ENCODE measurements at regions not wholly inside any gene's neighbourhood (a gene's known extent, or its start where the extent isn't known, plus 50 kb on each side); places are given as distances from the start of the nearest gene placed in this dataset.

DNA sequence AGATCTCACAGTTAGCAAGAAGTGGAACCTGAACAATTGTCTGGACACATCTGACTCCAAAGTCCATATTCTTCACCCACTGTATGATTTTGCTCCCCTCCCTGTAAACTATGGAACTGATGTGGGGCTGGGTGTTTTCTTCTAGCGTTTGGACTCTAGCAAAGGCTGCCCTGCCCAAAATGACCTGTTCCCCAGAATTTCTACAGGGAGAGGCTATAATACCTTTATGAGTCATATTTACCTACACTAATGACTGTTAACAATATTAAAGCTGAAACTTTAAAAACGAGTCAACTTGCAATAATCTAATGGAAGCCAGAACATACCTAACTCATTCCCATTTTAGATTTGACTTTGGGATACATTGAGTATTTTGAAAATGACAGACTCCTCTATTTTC is 531.2 kb upstream of the CFAP20DC start:
- Mint-ChIP-seq H3K4me3 (no peak overlapping the region), H3K27me3 (peaks cover 3% of the 10 kb centered on the region), H3K36me3 (peaks cover 2% of the 10 kb centered on the region), H3K4me1 (no peaks in the 10 kb centered on the region), H3K27ac (no peak overlapping the region), H3K9me3 (peaks cover 7% of the 10 kb centered on the region)
- ATAC-seq (ENCODE audit: low read depth) (no peak), DNase-seq (ENCODE audit: low spot score in 2 of 2) (no peak)

DNA sequence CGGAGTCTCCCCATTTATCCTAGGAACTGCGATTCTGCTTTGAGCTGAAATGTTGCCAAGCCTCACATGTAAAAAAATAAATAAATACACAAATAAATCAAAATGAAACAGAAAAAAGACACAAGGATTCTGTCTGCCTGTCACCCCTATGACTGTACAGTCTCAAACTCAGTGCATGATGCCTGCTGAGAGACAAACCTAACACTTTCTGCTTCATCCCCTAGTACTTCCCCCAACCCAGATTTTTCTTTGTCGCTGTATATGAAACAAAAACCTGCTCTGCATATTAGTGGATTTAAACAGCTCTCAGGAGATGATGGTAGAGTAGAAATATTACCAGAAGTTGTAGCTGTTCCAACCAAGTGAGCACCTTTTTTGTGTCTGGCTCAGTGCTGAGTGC is 530.7 kb upstream of the CFAP20DC start:
- Mint-ChIP-seq H3K36me3 (no peaks in the 10 kb centered on the region), H3K4me3 (no peak overlapping the region), H3K9me3 (peaks cover 5% of the 10 kb centered on the region), H3K27ac (no peak overlapping the region), H3K4me1 (no peaks in the 10 kb centered on the region), H3K27me3 (no peaks in the 10 kb centered on the region)
- DNase-seq (ENCODE audit: low spot score in 2 of 2) (no peak), ATAC-seq (ENCODE audit: low read depth) (no peak)

DNA sequence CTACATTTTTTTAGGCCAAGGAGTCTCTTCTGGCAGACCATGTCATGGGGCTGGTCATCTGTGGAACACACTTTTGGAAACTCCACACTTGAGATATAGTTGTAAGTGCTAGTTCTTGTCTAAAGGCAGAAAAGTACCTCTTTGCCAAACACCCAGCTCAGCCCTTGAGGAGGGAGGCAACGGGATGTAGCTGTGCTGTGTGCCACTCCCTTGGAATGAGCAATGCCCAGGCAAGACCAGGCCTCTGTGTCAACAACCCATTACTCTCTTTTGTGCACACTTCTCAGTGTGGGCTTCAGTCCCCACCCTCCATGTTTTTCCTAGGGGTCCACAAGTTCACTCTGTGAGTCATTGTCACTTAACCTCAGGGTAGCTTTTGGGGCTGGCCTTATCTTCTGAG is 528.3 kb upstream of the CFAP20DC start:
- H3K27ac Mint-ChIP-seq, result no peak overlapping the region
- DNase-seq (ENCODE audit: low spot score in 2 of 2) (no peak), ATAC-seq (ENCODE audit: low read depth) (no peak)
- no peaks in the 10 kb centered on the region for H3K4me1 Mint-ChIP-seq
- no peaks in the 10 kb centered on the region for H3K36me3 Mint-ChIP-seq
- peaks cover 5% of the 10 kb centered on the region for H3K9me3 Mint-ChIP-seq
- H3K4me3 Mint-ChIP-seq, result no peak overlapping the region
- no peaks in the 10 kb centered on the region for H3K27me3 Mint-ChIP-seq

DNA sequence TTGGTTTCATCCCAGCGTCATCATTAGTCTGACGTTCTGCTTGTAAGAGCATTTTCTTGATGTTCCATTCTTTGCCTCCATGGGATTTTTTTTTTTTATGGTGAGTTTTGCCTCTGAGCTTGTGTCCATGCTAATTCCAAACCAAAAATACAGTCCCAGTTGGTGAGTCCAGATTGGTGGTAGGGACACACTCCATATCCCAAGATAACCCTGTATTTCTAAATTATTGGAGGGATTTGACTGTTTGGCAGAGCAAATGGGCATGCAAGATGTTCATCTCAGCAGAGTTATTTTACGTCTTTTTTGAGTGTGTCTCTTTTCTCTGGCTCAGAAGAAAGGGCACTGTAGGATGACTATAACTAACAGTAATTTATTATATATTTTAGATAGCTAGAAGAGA is 526.8 kb upstream of the CFAP20DC start:
- no peaks in the 10 kb centered on the region for H3K36me3 Mint-ChIP-seq
- H3K9me3 Mint-ChIP-seq, result no peaks in the 10 kb centered on the region
- ATAC-seq (ENCODE audit: low read depth) (no peak), DNase-seq (ENCODE audit: low spot score in 2 of 2) (no peak)
- H3K4me1 Mint-ChIP-seq, result no peaks in the 10 kb centered on the region
- H3K27me3 Mint-ChIP-seq, result no peaks in the 10 kb centered on the region
- no peak overlapping the region for H3K27ac Mint-ChIP-seq
- no peak overlapping the region for H3K4me3 Mint-ChIP-seq

DNA sequence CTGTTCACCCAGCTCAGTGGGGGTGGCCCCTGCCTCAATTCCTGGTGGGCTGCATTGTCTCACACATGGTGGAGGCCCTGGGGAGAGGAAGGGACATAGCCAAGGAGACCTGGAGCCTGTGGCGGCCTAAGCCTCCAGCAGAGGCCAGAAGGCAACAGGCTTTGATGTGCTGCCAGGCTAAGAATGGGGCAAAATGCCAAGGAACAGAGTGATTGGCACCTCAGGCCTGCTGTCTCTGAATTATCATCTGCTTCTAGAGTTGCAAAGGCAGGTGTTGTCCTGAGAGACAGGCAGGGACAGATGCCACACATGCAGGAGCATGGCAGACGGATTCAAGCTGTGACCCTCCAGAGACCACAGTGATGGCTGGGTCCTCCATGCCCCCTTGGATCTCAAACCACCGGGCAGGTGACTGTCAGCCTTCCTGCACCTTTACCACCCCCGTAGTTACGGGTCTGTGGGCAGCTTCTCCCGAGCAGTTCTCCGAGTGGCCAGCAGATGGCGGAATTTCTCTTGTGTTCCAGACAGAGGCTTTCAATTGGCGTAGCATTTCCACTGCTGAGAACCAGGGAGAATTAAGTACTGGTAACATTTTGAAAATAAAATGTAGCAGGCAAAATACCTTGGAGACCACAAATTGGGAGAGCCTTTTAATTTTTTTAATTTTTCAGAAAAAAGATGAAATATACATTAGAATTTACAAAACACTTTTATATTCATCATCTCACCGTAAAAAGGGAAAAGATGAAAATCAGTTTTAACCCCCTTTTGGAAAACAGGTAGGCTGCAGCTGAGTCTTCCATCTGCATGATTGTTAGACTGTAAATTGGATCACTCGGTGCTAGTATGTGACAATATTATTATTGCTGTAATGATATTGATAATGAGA is 525.5 kb upstream of the CFAP20DC start:
- DNase-seq (ENCODE audit: low spot score in 2 of 2) (peak; percentile 78 to 86), ATAC-seq (ENCODE audit: low read depth) (peak; percentile 64)

DNA sequence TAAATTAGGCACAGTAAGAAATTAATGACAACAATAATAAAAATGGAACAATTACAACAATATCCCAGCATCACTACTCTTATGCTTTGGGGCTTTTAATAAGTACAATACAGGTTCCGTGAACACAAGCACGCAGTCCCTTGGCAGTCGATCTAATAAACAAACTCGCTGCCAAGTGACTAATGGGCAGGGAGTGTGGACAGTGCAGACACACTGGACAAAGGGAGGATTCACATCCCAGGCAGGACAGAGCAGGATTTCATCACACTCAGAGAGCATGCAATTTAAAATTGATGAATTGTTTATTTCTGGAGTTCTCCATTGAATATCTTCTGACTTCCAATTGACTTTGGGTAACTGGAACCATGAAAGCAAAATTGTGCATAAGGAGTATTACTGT is 524.1 kb upstream of the CFAP20DC start:
- no peak for ATAC-seq (ENCODE audit: low read depth)
- no peak overlapping the region for H3K27ac Mint-ChIP-seq
- peaks cover 2% of the 10 kb centered on the region for H3K27me3 Mint-ChIP-seq
- no peaks in the 10 kb centered on the region for H3K9me3 Mint-ChIP-seq
- no peak for DNase-seq (ENCODE audit: low spot score in 2 of 2)
- H3K4me1 Mint-ChIP-seq, result no peaks in the 10 kb centered on the region
- no peaks in the 10 kb centered on the region for H3K36me3 Mint-ChIP-seq
- H3K4me3 Mint-ChIP-seq, result no peak overlapping the region

More for the DNA sequence above, 525.5 kb upstream of the CFAP20DC start:
- H3K4me3 Mint-ChIP-seq, result no peak overlapping the region
- no peak overlapping the region for H3K27ac Mint-ChIP-seq
- no peaks in the 10 kb centered on the region for H3K9me3 Mint-ChIP-seq
- peaks cover 2% of the 10 kb centered on the region for H3K27me3 Mint-ChIP-seq
- H3K36me3 Mint-ChIP-seq, result no peaks in the 10 kb centered on the region
- no peaks in the 10 kb centered on the region for H3K4me1 Mint-ChIP-seq

DNA sequence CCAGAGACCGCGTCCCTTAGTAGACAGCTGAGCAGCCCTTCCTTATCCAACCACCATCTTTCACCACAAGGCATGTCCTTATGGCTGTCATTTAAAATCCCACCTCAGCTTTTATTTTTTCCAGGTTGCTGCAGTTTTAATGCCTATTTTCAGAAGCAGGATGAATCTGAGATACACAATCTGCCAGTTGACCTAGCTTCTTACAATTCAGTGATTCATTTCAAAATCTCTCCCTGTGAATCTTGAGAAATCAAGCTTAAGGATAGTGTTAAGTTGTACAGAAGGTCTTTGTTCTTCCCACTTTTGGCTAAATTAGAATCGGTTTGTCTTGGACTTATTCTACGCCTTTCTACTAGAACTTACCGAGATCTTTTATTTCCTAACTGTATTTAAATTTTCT is 522.3 kb upstream of the CFAP20DC start:
- peaks cover 2% of the 10 kb centered on the region for H3K27me3 Mint-ChIP-seq
- peaks cover under 1% of the 10 kb centered on the region for H3K4me1 Mint-ChIP-seq
- ATAC-seq (ENCODE audit: low read depth) (no peak), DNase-seq (ENCODE audit: low spot score in 2 of 2) (no peak)
- no peak overlapping the region for H3K4me3 Mint-ChIP-seq
- H3K36me3 Mint-ChIP-seq, result no peaks in the 10 kb centered on the region
- H3K9me3 Mint-ChIP-seq, result no peaks in the 10 kb centered on the region
- H3K27ac Mint-ChIP-seq, result no peak overlapping the region

DNA sequence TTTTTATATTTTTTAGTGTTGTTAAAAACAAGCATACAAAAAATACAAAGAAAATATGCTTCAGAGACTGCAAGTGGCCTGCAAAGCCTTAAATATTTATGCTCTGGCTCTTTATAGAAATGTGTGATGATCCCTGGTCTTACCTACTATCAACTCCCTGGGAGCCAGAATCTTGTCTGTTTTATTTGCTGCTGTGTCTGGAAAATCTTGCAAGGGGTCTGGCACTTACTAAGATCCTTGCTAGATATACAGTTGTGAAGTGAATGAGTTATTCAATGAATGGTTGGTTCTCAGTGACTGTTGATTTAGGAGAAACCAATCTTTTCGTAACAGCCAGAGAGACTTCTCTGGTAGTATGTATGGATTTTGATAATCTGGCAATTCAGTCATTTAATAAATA is 521.0 kb upstream of the CFAP20DC start:
- no peak for DNase-seq (ENCODE audit: low spot score in 2 of 2)
- H3K4me1 Mint-ChIP-seq, result peaks cover 3% of the 10 kb centered on the region
- H3K9me3 Mint-ChIP-seq, result no peaks in the 10 kb centered on the region
- H3K36me3 Mint-ChIP-seq, result no peaks in the 10 kb centered on the region
- no peak overlapping the region for H3K27ac Mint-ChIP-seq
- ATAC-seq (ENCODE audit: low read depth), result no peak
- H3K27me3 Mint-ChIP-seq, result peaks cover 2% of the 10 kb centered on the region
- no peak overlapping the region for H3K4me3 Mint-ChIP-seq

DNA sequence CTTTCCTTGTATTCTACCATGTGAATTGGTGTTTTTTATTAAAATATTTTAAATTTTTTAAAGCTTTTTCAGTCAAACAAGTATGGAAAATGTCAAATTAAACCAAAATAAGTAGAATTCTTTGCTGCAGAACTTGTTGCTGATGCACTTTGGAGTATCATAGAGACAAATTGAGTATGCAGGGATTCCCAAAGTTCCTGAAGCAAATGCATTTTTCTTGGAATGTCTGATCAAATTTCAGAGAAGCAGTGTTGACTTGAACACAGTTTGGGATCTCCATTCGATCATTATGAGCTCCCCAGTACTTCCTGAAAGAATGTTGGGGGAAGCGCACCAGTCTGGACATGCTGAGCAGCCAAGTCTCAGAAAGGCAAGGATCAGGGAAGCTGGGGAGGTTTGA is 517.8 kb upstream of the CFAP20DC start:
- Mint-ChIP-seq H3K27ac (no peak overlapping the region), H3K4me3 (no peak overlapping the region), H3K27me3 (peaks cover 2% of the 10 kb centered on the region), H3K36me3 (no peaks in the 10 kb centered on the region), H3K9me3 (no peaks in the 10 kb centered on the region), H3K4me1 (peaks cover 3% of the 10 kb centered on the region)
- DNase-seq (ENCODE audit: low spot score in 2 of 2) (no peak), ATAC-seq (ENCODE audit: low read depth) (no peak)

DNA sequence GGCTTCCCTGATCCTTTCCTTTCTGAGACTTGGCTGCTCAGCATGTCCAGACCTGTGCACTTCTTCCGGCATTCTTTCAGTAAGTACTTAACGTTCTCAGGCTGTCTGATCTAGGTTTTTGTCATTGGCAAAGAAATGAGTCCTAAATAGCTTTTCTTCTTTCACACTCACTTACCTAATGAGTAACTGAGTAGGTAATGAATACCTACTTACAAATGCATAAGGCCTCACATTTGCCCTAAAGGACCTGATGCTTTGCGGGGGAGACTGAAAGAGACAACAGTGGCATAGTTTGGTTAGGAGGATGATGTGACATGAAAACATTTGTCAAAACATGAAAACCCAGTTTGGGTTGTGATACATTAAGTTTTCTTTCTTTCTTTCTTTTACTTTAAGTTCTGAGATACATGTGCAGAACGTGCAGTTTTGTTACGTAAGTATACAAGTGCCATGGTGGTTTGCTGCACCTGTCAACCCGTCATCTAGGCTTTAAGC is 516.7 kb upstream of the CFAP20DC start:
- Mint-ChIP-seq H3K4me1 (peaks cover 3% of the 10 kb centered on the region), H3K27me3 (peaks cover 2% of the 10 kb centered on the region), H3K4me3 (no peak overlapping the region), H3K36me3 (no peaks in the 10 kb centered on the region), H3K9me3 (no peaks in the 10 kb centered on the region), H3K27ac (no peak overlapping the region)
- DNase-seq (ENCODE audit: low spot score in 2 of 2) (no peak), ATAC-seq (ENCODE audit: low read depth) (no peak)

DNA sequence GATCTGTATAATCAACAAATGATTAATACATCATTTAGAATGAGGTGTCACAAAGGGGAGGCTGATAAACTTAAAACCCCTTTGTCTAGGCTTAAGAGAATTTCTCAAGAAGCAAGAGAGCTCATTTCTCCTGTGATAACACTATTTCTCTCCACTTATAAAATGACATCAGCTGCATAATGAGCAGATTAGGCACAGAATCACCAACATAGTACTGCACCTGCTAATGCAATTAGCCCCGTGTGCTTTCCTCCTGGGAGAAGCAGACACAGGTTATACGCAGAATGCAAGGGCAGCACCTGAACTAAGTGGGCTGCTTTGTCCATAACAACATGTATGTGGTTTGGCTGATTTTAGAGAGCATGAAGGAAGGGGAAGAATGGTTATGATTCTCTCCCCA is 515.3 kb upstream of the CFAP20DC start:
- ATAC-seq (ENCODE audit: low read depth), result no peak
- DNase-seq (ENCODE audit: low spot score in 2 of 2), result no peak
- H3K4me1 Mint-ChIP-seq, result peaks cover 3% of the 10 kb centered on the region
- no peaks in the 10 kb centered on the region for H3K27me3 Mint-ChIP-seq
- H3K9me3 Mint-ChIP-seq, result no peaks in the 10 kb centered on the region
- H3K27ac Mint-ChIP-seq, result no peak overlapping the region
- no peaks in the 10 kb centered on the region for H3K36me3 Mint-ChIP-seq
- H3K4me3 Mint-ChIP-seq, result no peak overlapping the region

DNA sequence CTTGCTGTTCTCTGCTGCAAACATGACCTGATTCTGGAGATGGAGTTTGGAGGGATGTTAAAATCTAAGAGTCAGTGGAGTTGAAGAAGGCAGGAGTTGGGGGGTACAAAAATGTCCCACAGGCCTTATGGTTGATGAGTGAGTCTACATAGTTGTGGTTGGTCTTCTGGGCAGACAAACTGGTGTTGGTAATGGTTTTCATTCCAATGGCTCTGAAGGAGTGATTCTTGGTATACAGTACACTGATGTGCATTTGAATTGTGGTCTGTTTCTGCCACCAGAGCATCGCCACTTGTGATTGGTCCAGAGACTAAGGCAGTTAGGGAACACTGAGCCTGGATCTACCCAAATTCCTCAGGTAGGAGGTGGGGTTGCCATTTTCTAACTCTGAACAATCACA is 514.1 kb upstream of the CFAP20DC start:
- no peaks in the 10 kb centered on the region for H3K27me3 Mint-ChIP-seq
- ATAC-seq (ENCODE audit: low read depth) (no peak), DNase-seq (ENCODE audit: low spot score in 2 of 2) (no peak)
- H3K4me3 Mint-ChIP-seq, result no peak overlapping the region
- no peak overlapping the region for H3K27ac Mint-ChIP-seq
- no peaks in the 10 kb centered on the region for H3K9me3 Mint-ChIP-seq
- H3K4me1 Mint-ChIP-seq, result peaks cover 3% of the 10 kb centered on the region
- H3K36me3 Mint-ChIP-seq, result no peaks in the 10 kb centered on the region

DNA sequence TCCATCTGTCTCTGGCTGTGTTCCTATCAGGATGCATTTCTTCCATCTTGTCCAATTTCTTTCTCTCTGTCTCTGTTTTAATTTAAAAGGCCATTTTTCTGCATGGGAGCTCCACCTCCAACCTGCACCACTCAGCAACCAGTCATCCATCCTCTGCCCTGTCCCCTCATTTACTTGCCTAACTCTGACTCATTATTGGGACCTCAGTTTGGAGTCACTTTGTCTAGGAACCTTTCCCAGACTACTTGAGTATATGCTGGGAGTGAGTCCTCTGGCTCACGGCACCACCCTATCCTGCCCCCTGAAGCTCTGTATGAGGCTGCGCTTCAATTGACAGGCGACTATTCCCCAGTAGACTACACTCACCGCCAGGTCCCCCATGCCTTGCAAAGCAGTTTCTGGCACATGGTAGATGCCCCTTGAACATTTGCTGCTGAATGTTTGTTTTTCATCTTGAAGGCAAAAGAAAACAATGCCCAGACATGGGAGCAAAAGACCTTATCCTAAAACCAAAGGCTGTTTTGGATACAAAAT is 513.3 kb upstream of the CFAP20DC start:
- DNase-seq (ENCODE audit: low spot score in 2 of 2), result no peak
- Mint-ChIP-seq H3K27ac (no peak overlapping the region), H3K27me3 (no peaks in the 10 kb centered on the region), H3K4me1 (peaks cover 3% of the 10 kb centered on the region), H3K36me3 (no peaks in the 10 kb centered on the region), H3K4me3 (no peak overlapping the region), H3K9me3 (no peaks in the 10 kb centered on the region)
- no peak for ATAC-seq (ENCODE audit: low read depth)

DNA sequence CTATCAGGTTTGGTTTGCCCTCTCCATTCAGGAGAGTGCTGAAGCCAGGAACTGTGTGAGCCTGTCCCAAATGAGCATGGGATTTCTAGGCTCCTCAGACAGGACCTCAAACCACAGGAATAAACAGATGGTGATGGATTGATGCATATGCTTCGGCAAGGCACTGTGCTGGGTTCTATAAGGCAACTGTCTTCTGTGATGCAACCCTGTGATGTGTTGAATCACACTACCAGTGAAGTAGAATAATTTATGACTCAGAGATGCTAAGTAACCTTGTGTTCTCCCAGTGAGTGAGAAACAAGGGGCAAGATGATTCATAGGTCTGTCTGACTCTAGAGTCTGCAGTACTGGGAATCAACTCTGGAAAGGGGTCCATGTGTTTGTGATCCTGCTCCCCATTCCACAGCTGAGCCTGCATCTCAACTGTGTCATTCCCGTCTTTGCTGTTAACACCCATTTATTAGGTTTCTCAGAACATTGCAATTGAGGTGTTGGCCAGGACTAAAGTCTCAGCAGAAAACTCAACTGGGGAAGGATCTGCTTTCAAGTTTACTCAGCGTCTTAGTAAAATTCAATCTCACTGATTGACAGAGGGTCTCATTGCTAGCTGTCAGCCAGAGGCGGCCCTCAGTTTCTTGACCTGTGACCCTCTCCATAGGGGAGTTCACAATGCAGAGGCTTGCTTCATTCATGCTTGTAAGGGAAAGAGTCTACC is 510.1 kb upstream of the CFAP20DC start:
- ATAC-seq (ENCODE audit: low read depth), result no peak
- H3K36me3 Mint-ChIP-seq, result no peaks in the 10 kb centered on the region
- H3K27me3 Mint-ChIP-seq, result no peaks in the 10 kb centered on the region
- H3K9me3 Mint-ChIP-seq, result no peaks in the 10 kb centered on the region
- no peak overlapping the region for H3K4me3 Mint-ChIP-seq
- DNase-seq (ENCODE audit: low spot score in 2 of 2), result no peak
- no peak overlapping the region for H3K27ac Mint-ChIP-seq
- no peaks in the 10 kb centered on the region for H3K4me1 Mint-ChIP-seq

Data from memory B cell (primary cell).